ENCODE measurements at regions not wholly inside any gene's neighbourhood (a gene's known extent, or its start where the extent isn't known, plus 50 kb on each side); places are given as distances from the start of the nearest gene placed in this dataset.

GRCh38 chr9:102035929-102036328 lies 297.5 kb upstream of the GRIN3A start:
- Histone ChIP-seq H3K4me3 (ENCODE audit: low read depth in 2 of 2, low read length in 2 of 2) (no peak overlapping the region), H3K27ac (ENCODE audit: low read length) (no peak overlapping the region), H3K4me1 (ENCODE audit: control insufficient read depth, insufficient read depth, low read length) (no peaks in the 10 kb centered on the region), H3K27me3 (ENCODE audit: control insufficient read depth, insufficient read depth, low read length) (no peaks in the 10 kb centered on the region), H3K9me3 (ENCODE audit: control insufficient read depth, insufficient read depth, low read depth, low read length) (no peaks in the 10 kb centered on the region), H3K36me3 (ENCODE audit: control insufficient read depth, insufficient read depth, low read length) (no peaks in the 10 kb centered on the region)
- ChIA-PET CTCF (no interaction called here), POLR2A (no interaction called here)
- intact Hi-C loops (cut with micrococcal nuclease; ENCODE audit: unreplicated experiment) (loop anchor here (10.0 kb wide), 1 partner anchor 61 kb away; no protein-coding TSS in a partner anchor), in situ Hi-C loops (cut with HindIII; ENCODE audit: low pct_unique_long_range_greater_than_20kb, low sequenced_read_pairs) (no loop called here)
- ATAC-seq (no peak), DNase-seq (ENCODE audit: low read depth, low spot score) (no peak)
- no peak for TF ChIP-seq CTCF (IDR thresholded peaks at IDR 0.05)
- TF ChIP-seq POLR2AphosphoS5 (IDR thresholded peaks at IDR 0.05; ENCODE audit: low read depth, low read length) = no peak
- no TSS peak for BruUV-seq (replicated peaks)

- no peaks in the 10 kb centered on the region for H3K27me3 ChIP-seq (ENCODE audit: control insufficient read depth, insufficient read depth, low read length)
- H3K4me3 ChIP-seq (ENCODE audit: low read depth in 2 of 2, low read length in 2 of 2) = no peak overlapping the region
- no peak overlapping the region for H3K27ac ChIP-seq (ENCODE audit: low read length)
- DNase-seq (ENCODE audit: low read depth, low spot score) (no peak), ATAC-seq (no peak)
- CTCF ChIA-PET = no interaction called here
- no TSS peak for BruUV-seq (replicated peaks)
- POLR2A ChIA-PET = no interaction called here
- H3K9me3 ChIP-seq (ENCODE audit: control insufficient read depth, insufficient read depth, low read depth, low read length) = no peaks in the 10 kb centered on the region
- in situ Hi-C loops (cut with HindIII; ENCODE audit: low pct_unique_long_range_greater_than_20kb, low sequenced_read_pairs) (no loop called here), intact Hi-C loops (cut with micrococcal nuclease; ENCODE audit: unreplicated experiment) (loop anchor here (10.0 kb wide), 1 partner anchor 58 kb away; no protein-coding TSS in a partner anchor)
- TF ChIP-seq TCF7L2 (IDR thresholded peaks at IDR 0.05; ENCODE audit: low read depth, low read length) (no peak), SIN3A (IDR thresholded peaks at IDR 0.05; ENCODE audit: borderline replicate concordance, insufficient read depth, low read depth, low read length) (no peak)
- TF ChIP-seq, protein P1, sequence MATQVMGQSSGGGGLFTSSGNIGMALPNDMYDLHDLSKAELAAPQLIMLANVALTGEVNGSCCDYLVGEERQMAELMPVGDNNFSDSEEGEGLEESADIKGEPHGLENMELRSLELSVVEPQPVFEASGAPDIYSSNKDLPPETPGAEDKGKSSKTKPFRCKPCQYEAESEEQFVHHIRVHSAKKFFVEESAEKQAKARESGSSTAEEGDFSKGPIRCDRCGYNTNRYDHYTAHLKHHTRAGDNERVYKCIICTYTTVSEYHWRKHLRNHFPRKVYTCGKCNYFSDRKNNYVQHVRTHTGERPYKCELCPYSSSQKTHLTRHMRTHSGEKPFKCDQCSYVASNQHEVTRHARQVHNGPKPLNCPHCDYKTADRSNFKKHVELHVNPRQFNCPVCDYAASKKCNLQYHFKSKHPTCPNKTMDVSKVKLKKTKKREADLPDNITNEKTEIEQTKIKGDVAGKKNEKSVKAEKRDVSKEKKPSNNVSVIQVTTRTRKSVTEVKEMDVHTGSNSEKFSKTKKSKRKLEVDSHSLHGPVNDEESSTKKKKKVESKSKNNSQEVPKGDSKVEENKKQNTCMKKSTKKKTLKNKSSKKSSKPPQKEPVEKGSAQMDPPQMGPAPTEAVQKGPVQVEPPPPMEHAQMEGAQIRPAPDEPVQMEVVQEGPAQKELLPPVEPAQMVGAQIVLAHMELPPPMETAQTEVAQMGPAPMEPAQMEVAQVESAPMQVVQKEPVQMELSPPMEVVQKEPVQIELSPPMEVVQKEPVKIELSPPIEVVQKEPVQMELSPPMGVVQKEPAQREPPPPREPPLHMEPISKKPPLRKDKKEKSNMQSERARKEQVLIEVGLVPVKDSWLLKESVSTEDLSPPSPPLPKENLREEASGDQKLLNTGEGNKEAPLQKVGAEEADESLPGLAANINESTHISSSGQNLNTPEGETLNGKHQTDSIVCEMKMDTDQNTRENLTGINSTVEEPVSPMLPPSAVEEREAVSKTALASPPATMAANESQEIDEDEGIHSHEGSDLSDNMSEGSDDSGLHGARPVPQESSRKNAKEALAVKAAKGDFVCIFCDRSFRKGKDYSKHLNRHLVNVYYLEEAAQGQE (IDR thresholded peaks at IDR 0.05; ENCODE audit: insufficient read depth in 1 of 2, low read depth in 2 of 2, low read length in 1 of 2) = no peak
- no peaks in the 10 kb centered on the region for H3K36me3 ChIP-seq (ENCODE audit: control insufficient read depth, insufficient read depth, low read length)
- H3K4me1 ChIP-seq (ENCODE audit: control insufficient read depth, insufficient read depth, low read length) = no peaks in the 10 kb centered on the region
Measured at GRCh38 chr9:102032614-102033013, 294.2 kb upstream of the GRIN3A start.

DNA sequence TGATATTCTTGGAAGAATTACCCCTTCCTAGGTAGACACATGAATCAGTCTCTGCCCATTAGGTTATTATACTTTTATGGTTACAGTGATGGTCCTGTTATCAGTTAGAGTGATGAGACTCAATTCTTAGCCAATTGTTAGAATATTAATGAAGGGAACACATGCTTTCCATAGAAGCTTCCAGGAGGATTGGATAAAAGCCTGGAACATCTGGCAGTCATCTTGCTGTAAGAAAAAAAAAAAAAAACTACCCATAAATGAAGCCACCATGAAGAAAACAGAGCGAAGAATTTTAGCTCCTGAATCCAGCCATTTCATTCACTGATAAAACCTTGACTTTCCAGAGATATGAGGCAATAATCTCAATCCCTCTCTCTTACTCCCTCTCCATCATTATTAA lies 262.5 kb upstream of the GRIN3A start:
- DNase-seq (ENCODE audit: low read depth, low spot score) = no peak
- no peaks in the 10 kb centered on the region for H3K4me1 ChIP-seq (ENCODE audit: control insufficient read depth, insufficient read depth, low read length)
- no peak for ATAC-seq
- H3K36me3 ChIP-seq (ENCODE audit: control insufficient read depth, insufficient read depth, low read length) = no peaks in the 10 kb centered on the region
- H3K9me3 ChIP-seq (ENCODE audit: control insufficient read depth, insufficient read depth, low read depth, low read length) = no peaks in the 10 kb centered on the region
- no peak overlapping the region for H3K27ac ChIP-seq (ENCODE audit: low read length)
- H3K4me3 ChIP-seq (ENCODE audit: low read depth in 2 of 2, low read length in 2 of 2) = no peak overlapping the region
- TF ChIP-seq, protein P1 (IDR thresholded peaks at IDR 0.05; ENCODE audit: insufficient read depth in 1 of 2, low read depth in 2 of 2, low read length in 1 of 2) = no peak
- TF ChIP-seq POLR2AphosphoS5 (IDR thresholded peaks at IDR 0.05; ENCODE audit: low read depth, low read length) (no peak), SIN3A (IDR thresholded peaks at IDR 0.05; ENCODE audit: borderline replicate concordance, insufficient read depth, low read depth, low read length) (no peak), TCF7L2 (IDR thresholded peaks at IDR 0.05; ENCODE audit: low read depth, low read length) (no peak)
- BruUV-seq (replicated peaks) = no TSS peak
- ChIA-PET CTCF (no interaction called here), POLR2A (no interaction called here)
- intact Hi-C loops (cut with micrococcal nuclease; ENCODE audit: unreplicated experiment) (no loop called here), in situ Hi-C loops (cut with HindIII; ENCODE audit: low pct_unique_long_range_greater_than_20kb, low sequenced_read_pairs) (no loop called here)
- no peaks in the 10 kb centered on the region for H3K27me3 ChIP-seq (ENCODE audit: control insufficient read depth, insufficient read depth, low read length)
